GM21381 (cell line): ENCODE measurements at regions not wholly inside any gene's neighbourhood (a gene's known extent, or its start where the extent isn't known, plus 50 kb on each side); places are given as distances from the start of the nearest gene placed in this dataset.
"Not testable (repeated sequence)": the region's sequence is repeated elsewhere in the genome, so short reads cannot be mapped to it uniquely, and the experiment has no call there.

Source experiments
- ATAC-seq: cut with Tn5 transposase; IDR thresholded peaks from one replicate; pipeline ENCODE4 v1.9.1; 2021; ENCODE audit warnings: mild to moderate bottlenecking, moderate library complexity; ENCODE audit not compliant: unreplicated experiment

DNA sequence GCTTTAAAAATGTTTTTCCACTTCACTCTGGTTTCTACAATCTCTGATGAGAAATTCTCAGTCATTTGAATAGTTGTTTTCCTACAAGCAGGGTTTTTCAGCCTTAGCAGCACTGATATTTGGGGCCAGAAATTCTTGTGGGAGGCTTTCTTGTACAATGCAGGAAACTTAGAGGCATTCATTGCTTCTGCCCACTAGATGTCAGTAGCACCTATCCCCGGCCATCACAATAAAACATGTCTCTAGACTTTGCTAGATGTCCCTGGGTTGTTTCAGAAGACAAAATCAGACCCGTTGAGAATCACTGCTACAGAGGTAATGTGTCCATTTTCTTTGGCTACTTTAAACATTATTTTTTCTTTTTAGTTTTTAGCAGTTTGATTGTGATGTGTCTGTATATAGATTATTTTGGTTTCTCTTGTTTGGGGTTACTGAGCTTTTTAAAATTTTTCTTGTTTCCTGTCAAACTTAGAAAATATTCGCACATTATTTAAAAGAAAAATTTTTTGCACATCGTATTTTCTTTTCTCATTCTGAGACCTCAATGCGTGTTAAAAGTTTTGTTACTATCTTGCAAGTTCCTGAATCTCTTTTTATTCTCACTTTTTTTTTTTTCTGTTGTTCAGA is 60.8 kb upstream of the CCDC179 start:
- ATAC-seq, result peak; percentile 97

DNA sequence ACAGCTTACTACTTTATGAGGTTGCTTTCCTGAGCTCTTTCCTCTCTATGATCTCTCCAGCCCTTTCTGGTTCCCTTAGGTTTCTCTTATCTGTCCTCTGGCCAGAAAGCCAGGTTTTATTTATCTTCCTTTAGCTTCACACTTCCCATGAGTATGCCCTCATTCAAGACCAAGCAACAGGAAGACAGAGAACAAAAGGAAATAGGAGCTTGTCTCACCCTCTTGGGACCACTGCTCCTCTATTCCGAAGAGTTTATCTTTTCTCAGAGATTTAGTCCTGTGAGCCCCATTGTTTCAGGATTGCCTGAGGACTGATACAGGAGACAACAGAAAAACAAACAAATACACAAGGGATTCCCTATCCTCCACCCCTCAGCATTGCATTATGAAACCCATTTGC is 62.4 kb upstream of the CCDC179 start:
- no peak for ATAC-seq

DNA sequence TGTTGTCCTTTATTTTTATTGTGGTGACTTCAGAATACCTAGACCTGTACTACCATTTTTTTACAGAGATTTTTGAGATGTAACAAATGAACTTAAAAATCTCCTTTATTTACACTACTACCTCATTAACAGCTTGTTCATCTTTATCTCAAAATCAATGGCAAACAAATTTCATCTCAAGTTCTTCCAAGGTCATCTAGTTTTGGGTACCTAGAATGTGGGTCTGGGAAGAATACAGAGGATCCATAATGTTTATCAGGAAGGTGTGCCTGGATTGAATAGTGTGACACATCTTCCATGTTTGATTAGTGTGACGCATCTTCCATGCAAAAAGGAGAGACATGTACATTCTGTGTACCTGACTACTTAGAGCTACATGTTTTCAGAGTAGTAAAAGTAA is 63.3 kb upstream of the CCDC179 start:
- no peak for ATAC-seq

DNA sequence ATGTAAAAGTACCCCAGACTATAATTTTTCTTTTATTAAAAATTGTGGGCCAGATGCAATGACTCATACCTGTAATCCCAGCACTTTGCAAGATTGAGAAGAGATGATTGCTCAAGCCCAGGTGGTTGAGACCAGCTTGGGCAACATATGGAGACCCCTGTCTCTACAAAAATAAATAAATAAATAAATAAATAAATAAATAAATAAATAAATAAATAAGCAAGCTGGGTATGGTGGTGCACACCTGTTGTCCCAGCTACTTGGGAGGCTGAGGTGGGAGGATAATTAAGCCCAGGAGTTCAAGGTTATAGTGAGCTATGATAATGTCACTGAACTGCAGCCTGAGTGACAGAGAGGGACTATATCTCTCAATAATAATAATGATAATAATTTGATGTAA is 66.1 kb upstream of the CCDC179 start:
- no peak for ATAC-seq

DNA sequence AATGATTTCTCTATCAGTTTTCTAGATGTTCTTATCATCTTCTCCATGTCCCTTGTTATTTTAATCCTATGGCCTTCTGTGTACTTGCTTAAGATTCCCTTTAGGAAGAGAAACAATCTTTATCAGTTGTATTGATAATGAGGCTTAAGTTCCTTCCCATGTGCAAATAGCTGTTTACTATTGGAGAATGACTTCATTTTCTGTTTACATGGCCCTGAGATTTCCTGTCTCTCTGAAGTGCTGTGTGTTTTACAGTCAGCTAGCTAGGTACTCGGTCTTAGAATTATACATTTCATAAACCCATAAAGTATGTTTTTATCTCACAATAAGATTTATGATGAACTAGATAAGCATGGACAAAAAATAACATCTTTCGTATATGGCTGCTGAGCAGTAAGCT is 67.5 kb upstream of the CCDC179 start:
- ATAC-seq, result no peak

DNA sequence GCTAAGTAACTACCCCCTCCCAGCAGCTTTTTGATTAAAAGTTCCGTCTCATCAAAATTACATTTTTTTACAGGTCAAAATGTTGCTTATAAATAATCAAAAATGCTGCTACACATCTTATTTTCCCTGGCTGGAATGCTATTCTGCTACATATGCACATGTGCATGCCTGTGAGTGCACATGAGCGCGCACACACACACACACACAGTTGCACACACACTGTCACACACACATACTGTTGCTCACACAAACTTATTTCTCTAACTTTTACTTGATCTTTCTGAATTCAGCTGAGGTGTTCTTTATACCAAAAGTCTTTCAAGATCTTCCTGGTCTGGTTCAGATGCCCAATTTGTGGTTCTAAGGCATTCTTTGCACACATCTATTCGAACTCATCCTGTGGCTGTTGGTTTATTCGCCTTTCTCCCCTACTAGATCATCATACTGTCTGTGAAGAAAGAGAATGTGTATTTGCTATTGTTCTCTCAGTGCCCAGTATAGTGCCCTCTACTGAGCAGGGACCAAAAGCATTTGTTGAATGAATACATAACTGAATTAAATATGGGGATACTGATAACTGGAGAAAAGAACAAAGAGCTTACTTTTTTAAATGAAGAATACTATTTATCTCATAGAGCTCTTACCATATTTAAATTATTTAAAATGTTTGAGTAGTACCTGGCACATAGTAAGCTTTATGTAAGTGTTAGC is 68.1 kb upstream of the CCDC179 start:
- ATAC-seq, result no peak

DNA sequence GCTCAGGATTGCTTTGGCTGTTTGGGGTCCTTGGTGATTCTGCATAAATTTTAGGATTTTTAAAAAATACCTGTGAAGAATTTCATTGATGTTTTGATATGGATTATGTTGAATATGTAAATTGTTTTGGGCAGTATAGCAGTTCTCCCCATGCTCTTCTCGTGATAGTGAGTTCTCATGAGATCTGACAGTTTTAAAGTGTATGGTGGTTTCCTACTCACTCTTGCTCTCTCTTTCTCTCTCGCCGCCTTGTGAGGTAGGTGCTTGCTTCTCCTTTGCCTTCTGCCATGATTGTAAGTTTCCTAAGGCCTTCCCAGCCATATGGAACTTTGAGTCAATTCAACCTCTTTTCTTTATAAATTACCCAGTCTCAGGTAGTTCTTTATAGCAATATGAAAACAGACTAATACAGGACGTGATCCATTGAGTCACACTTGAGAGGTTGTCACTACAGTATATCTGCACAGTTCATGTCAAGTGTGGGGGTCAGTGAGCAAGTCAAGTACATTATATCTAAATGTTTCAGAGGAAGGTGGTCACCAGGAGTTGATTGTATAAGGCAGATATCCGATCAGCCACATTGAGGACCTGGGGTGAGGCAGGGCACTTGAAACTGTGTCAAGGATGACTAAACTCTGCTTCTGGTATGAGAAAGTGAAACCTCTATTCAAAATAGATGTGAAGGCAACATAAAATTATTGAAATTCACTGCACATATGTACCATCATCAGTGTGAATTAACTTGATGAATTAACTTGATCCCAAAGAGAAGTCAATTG is 70.7 kb upstream of the CCDC179 start:
- ATAC-seq, result peak; percentile 94

DNA sequence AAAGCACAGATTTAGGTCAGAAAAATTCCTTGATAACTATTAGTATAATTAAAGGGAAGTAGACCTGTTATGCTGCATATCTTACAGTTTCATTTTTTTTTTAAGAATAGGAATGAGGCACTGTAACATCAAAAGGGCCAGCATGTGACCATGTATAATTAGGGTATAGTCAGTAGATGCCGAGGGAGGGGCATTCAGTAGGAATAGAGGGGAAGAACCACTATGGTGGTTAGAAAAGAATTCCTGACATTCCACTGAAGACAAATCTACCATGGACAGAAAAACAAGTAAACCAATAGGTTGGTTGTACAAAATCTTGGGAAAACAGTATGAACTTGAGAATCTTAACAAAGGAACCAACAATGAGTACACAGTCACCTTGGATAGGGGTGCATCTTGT is 78.4 kb upstream of the CCDC179 start:
- ATAC-seq, result no peak

DNA sequence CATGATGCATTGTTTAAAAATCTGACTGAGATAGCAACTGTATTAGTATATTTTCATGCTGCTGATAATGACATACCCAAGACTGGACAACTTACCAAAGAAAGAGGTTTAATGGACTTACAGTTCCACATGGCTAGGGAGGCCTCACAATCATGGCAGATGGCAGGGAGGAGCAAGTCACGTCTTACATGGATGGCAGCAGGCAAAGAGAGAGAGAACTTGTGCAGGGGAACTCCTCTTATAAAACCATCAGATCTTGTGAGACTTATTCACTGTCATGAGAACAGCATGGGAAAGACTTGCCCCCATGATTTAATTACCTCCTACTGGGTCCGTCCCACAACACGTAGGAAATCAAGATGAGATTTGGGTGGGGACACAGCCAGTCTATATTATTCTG is 81.3 kb upstream of the CCDC179 start:
- ATAC-seq, result not testable (repeated sequence)

DNA sequence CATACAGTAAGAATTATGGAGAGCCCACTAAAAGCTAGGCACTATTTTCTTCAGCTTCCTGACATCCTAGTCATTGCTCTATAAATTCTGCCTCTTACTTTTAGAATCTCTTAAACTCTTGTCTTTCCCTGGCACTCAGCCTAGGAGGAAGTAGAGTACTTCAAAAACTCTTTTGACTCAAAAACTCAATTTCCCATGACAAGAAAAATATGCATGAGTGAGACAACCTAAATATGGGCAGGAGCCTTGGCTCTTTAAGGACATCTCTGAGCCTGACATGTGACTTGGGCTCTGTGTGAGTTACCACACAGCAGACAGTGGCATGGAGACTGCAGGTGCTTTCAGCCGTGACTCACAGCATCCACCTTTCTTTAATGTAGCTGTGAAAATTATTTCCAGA is 97.5 kb upstream of the CCDC179 start:
- ATAC-seq, result no peak

DNA sequence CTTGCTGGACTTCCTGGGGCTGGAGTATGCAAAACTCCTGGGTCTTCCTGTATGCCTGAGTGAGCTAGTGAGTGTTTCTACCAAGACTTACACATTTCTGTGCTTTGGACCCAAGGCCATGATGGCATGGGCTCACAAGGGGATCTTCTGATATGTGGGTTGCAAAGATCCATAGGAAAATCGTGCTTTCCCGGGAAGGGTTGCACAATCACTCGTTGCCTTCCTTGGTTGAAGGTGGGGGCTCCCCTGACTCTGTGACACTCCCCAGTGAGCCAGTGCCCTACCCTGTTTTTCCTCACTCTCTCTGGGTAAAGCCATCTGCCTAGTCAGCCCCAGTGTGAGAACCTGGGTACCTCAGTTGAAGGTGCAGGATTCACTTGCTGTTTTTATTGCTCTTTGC is 114.0 kb upstream of the CCDC179 start:
- ATAC-seq, result no peak

DNA sequence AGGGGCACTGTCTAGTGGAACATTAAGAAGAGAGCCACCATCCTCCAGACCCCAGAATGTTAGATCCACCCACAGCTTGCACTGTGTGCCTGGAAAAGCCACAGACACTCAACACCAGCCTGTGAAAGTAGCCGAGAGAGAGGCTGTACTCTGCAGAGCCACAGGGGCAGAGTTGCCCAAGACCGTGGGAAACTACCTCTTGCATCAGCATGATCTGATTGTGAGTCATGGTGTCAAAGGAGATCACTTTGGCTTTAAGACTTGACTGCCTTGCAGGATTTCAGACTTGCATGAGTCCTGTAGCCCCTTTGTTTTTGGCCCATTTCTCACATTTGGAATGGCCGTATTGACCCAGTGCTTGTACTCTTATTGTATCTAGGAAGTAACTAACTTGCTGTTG is 115.9 kb upstream of the CCDC179 start:
- ATAC-seq, result no peak

DNA sequence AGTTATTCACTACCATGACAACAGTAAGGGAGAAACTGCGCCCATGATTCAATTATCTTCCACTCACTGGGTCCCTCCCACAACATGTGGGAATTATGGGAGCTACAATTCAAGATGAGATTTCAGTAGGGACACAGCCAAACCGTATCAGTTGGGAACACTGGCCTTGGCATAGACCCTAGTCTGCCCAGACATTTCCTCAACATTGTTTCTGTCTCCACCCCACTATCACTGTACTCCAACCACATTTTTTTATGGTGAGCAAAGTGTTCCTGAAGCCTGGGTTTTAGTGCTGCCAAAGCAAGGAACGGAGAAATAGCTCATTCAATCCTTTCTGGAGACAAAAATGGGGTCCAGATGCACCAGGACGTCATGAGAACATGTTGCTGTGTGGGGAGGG is 122.6 kb upstream of the CCDC179 start:
- ATAC-seq, result no peak

DNA sequence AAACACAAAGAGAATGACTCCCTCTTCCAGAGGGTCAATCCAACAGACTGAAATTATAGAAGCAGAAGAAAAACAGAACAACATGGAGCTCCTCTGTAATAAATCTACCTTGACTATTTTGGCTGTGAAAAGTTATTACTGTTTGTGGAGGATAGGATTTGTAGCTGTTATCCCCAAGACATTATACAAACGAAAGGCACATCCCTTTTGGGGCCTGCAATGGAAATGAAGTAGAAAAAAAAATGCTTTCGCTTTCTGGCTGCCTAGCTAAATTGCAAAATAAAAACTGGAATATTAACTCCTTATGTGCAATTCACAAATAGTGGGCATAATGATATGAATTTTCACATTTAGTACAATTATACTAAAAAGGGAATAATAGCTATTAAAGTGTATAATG is 123.8 kb upstream of the CCDC179 start:
- ATAC-seq, result no peak

DNA sequence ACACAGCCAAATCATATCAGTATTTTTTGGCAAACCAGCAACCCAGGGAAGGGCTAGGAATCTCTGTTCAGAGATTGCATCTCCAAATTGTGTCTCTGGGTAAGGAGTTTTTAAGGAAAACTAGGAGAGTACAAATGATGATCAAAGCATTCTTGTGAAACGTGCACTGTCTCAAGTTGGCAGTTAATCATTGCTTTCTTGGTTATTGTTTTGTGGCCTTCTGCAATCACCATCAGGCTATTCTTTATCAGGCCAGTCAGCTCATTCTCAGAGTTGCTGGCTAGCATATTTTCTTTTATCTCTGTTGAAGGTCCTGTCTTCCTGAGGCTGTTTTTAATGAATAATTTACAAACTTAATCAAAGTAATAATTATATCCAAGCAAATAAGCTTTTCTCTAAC is 129.1 kb upstream of the CCDC179 start:
- no peak for ATAC-seq

DNA sequence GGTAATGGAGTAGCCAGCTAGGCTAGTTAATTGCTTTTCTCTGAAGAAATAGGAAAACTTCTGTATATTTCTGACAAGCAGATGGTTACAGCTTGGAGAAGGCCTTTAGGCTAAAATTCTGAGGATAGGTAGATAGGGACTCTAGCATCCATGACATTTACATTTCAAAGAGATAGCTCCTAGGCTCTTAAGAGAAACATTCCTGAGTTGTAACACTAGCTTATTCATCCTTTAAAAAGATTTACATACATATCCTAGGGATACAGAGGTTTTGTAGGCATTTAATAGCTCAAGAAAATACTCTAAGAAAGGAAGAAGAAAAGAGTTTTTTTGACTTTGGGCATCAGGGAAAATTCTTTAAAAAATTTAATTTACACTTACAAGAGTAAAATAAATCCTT is 130.9 kb upstream of the CCDC179 start:
- no peak for ATAC-seq

DNA sequence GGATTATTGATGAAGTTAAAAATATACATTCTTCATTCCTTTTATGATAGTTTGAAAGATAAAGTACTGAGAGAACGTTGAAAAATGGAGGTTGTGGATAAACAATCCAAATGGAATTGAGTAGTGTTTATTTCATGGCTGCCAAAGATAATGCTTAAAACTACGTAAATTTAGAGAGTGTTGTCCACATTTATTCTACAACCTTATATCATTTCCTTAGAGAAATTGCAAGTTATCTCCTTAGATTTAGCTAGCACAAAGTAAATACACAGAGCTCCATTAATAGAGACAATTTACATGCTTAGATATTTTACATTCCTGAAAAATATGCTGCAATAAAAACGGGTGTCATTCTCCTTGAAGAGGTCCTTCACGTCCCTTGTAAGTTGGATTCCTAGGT is 146.5 kb upstream of the CCDC179 start:
- no peak for ATAC-seq

DNA sequence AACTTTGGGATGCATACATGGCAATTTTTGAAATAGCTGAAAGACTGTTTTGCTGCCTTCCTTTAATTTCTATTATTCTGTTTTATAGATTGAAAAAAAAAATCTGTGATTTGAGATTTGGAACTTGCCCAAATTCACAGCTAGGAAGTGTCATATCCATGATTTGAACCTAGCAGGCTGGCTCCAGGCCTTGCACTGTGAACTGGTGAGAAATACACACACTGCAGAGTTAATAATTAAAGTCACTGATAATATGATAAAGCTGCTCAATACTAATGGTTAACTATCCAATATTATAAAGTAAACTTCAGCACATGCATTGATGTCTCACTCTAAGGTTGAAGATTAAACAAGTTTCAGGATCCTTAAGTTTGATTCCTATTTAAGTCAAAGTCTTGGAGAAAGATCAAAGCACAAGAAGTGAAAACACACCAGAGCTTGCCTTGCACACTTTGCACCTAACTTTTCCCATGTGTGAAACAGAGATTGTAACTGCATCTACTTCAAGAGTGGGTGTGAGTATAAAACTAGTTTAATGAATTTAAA is 150.6 kb upstream of the CCDC179 start:
- ATAC-seq, result no peak

DNA sequence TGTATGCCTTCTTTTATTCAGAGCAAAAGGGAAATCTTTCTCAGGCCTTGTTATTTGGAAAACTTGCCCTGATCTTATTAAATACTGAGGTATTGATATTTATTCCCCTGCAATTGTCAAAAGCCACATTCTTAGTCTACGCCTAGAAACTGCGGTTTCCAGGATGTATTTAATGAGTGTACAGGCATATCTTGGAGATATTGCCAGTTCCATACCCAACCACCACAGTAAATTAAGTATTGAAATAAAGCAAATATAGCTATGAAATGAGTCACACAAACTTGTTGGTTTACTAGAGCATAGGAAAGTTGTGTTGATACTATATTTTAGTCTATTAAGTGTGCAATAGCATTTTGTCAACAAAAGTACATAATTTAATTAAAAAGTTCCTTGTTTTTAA is 152.7 kb upstream of the CCDC179 start:
- ATAC-seq, result no peak

DNA sequence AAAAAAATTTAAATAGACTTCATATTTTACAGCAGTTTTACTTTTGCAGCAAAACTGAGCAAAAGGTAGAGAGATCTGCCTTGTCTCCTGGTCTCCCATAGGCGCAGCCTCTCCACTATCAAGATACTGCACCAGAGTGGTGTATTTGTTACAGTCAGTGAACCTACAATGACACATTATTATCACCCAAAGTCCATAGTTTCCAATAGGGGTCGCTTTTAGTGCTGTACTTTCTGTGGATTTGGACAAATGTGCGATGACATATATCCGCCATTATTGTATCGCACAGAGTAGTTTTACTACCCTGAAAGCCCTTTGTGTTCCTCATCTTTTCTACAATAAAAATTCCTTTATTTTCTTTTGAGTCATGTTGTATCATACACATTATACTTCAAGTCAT is 153.2 kb upstream of the CCDC179 start:
- ATAC-seq, result no peak

DNA sequence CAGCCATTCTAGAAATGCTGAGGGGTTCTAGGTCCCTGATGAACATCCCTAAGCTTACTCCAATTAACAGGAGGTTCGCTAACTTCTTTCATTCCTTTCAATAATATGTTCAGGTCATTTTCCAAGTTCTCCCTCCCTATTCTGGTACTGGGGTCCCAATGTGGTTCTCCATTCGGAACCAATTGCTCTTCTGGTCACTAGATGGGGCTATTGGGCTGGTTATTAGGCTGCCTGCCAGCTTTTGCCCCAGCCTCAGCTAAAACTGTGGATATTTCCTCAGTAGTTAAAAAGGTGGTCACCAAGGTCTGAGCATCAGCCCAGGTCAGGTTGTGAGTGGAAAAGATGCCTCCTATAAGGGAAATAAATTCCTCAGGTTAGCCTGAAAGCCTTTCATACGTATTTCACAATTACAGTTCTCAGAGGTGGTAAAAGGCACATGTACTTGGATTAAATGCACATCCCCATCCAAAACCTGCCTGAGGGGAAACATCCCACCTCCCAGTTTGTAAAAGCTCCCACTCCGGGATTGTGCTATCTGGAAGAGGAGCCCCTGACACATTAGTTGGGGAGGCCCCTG is 161.1 kb upstream of the CCDC179 start:
- ATAC-seq, result peak; percentile 53

DNA sequence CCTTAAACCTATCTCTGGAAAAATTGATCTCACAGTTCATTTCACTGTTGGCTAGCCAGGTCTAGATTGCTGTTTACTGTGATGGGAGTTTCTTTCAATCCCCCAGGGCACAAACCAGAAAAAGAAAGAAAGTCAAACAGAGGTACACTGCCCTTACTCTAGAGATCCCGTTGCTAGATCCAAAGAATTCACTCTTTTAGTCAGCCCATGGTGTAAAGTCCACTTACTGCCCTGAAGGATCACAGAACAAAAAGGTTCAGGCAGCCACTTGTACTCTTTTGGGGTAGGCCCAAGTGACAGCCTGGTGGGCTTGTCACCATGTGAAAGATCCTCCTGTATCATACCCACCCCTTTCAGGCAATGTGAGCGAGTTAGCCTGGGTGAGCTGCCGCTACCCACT is 162.6 kb upstream of the CCDC179 start:
- no peak for ATAC-seq
